ENCODE measurements at regions not wholly inside any gene's neighbourhood (a gene's known extent, or its start where the extent isn't known, plus 50 kb on each side); places are given as distances from the start of the nearest gene placed in this dataset.

DNA sequence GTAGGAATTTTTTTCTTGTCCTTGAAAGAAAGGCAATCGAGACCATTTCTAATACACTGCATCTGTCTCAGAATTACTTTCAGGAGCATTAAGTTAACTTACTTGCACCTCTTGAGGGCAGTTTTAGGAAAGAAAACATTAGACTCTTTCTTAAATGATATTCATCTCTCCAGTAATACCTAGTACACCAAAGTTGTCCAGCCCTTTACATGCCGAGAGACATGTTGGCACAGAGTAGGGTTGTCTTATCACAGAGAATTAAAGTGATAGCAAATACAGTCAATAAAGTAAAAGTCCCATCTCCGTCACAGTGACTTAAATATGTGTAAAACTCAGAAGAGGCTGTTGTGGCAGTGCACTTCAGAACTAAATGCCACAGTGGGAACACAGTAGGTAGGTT is 154.3 kb upstream of the KCNN2 start:
- TF ChIP-seq, protein P1, sequence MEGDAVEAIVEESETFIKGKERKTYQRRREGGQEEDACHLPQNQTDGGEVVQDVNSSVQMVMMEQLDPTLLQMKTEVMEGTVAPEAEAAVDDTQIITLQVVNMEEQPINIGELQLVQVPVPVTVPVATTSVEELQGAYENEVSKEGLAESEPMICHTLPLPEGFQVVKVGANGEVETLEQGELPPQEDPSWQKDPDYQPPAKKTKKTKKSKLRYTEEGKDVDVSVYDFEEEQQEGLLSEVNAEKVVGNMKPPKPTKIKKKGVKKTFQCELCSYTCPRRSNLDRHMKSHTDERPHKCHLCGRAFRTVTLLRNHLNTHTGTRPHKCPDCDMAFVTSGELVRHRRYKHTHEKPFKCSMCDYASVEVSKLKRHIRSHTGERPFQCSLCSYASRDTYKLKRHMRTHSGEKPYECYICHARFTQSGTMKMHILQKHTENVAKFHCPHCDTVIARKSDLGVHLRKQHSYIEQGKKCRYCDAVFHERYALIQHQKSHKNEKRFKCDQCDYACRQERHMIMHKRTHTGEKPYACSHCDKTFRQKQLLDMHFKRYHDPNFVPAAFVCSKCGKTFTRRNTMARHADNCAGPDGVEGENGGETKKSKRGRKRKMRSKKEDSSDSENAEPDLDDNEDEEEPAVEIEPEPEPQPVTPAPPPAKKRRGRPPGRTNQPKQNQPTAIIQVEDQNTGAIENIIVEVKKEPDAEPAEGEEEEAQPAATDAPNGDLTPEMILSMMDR (IDR thresholded peaks at IDR 0.05): no peak
- H3K4me3 ChIP-seq: peak overlapping the region in 1 of 4 donors; percentile 4
- ATAC-seq (peak; percentile 61 to 73 (median 70)), FAIRE-seq (no peak), DNase-seq (no peak)
- intact Hi-C loops (cut with DNase I): no loop called here
- H3K4me1 ChIP-seq: peaks cover 0 to 18% (median 5%) of the 10 kb centered on the region in 3 donors
- no peaks in the 10 kb centered on the region for H3K36me3 ChIP-seq
- peaks cover 0 to 4% (median 0%) of the 10 kb centered on the region in 4 donors for H3K9me3 ChIP-seq
- H3K27ac ChIP-seq: peak overlapping the region in 1 of 4 donors; percentile 63
- no peaks in the 10 kb centered on the region for H3K27me3 ChIP-seq
- WGBS, 2 donors: 31% methylated on average over 3 of the region's 3 CpGs

DNA sequence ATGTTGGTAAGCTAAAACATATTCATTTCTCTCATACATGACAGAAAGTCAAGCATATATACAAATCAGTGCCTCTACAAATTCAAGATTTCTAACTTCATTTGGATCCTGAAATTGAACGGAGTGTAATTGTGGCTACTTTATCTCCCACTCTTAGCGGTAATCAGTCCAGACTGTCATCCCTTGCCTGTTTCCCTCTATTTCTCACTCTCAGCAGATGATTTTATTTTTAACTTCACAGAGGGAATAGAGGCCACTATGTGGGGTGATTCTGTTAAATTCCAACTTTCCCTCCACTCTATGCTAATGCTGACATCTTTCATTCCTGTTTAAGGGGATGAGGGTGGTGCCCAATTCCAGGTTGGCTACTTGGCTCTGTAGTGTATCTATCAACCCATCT is 153.8 kb upstream of the KCNN2 start:
- TF ChIP-seq, protein P1 (IDR thresholded peaks at IDR 0.05): no peak
- Histone ChIP-seq H3K4me1 (peaks cover 0 to 18% (median 5%) of the 10 kb centered on the region in 3 donors), H3K4me3 (no peak overlapping the region), H3K27ac (peak overlapping the region in 1 of 4 donors; percentile 63), H3K27me3 (no peaks in the 10 kb centered on the region), H3K36me3 (no peaks in the 10 kb centered on the region), H3K9me3 (peaks cover 0 to under 1% (median 0%) of the 10 kb centered on the region in 4 donors)
- no peak for ATAC-seq
- 90% methylated on average over 2 of the region's 2 CpGs for WGBS, 2 donors
- no peak for FAIRE-seq
- no peak for DNase-seq
- intact Hi-C loops (cut with DNase I): no loop called here

DNA sequence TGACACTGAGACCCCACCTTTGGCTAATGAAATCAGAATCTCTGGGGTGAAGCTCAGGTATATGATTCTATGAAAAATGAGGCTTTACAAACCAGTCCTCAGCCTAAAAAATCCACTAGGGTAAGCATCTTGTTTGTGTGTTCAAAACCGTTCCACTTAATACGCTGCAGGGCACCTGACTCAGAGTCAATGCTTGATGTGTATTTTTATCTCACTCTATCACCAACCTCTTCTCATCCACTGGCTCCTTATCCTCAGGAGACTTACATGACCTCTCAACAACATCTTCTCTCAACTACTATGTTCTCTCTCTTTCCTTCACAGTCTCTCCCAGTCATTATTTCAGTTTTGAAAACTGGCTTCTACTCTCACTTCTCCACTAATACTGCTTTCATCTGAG is 153.3 kb upstream of the KCNN2 start:
- DNase-seq: no peak
- Histone ChIP-seq H3K27ac (no peak overlapping the region), H3K27me3 (no peaks in the 10 kb centered on the region), H3K9me3 (no peaks in the 10 kb centered on the region), H3K36me3 (no peaks in the 10 kb centered on the region), H3K4me3 (no peak overlapping the region), H3K4me1 (peaks cover 0 to 18% (median 5%) of the 10 kb centered on the region in 3 donors)
- intact Hi-C loops (cut with DNase I): no loop called here
- TF ChIP-seq, protein P1 (IDR thresholded peaks at IDR 0.05): no peak
- no peak for ATAC-seq
- no peak for FAIRE-seq
- WGBS, 2 donors: 93 to 100% methylated on average over 2 of the region's 2 CpGs

DNA sequence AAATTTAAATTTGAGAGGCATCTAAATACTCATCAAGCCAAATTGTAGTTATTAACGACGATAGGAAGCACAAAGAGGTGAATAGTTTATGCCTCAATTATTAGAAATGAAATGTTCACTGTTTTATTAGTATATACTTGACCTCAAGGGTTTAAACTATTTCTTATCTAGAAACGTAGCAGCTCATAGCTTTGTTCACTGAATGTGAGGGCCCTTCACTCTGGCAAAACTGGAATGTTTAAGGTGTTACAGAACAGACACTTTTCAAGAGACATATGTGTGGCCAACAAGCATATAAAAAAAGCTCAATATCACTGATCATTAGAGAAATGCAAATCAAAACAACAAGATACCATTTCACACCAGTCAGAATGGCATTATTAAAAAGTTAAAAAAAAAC is 151.2 kb upstream of the KCNN2 start:
- no peak for ATAC-seq
- intact Hi-C loops (cut with DNase I): no loop called here
- WGBS, 2 donors: 55 to 67% methylated on average over 3 of the region's 3 CpGs

DNA sequence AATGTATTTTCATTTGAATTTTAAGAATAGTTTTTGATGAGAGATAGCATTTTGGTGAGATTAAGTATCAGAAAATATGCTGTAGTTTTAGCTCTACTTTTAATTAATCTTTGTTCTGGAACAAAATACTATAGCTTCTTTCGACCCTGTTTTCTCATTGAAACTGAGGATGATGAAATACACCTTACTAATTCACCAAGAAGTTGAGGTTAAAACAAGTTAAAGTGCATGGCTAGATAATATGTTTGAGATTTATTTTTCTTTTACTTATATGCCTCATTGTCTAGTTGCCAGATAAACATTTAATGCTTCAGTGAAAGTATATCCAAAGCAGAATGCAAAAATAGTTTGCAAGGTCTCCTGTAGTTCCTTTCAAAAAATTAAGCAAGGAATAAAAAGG is 140.1 kb upstream of the KCNN2 start:
- Histone ChIP-seq H3K27me3 (no peaks in the 10 kb centered on the region), H3K4me1 (no peaks in the 10 kb centered on the region), H3K9me3 (no peaks in the 10 kb centered on the region), H3K36me3 (no peaks in the 10 kb centered on the region), H3K4me3 (no peak overlapping the region), H3K27ac (no peak overlapping the region)
- DNase-seq (no peak), ATAC-seq (no peak), FAIRE-seq (no peak)
- 90% methylated on average over 1 of the region's 1 CpG for WGBS, 2 donors
- intact Hi-C loops (cut with DNase I): no loop called here
- TF ChIP-seq, protein P1 (IDR thresholded peaks at IDR 0.05): no peak

More for the DNA sequence above, 151.2 kb upstream of the KCNN2 start:
- Histone ChIP-seq H3K27me3 (no peaks in the 10 kb centered on the region), H3K9me3 (no peaks in the 10 kb centered on the region), H3K36me3 (no peaks in the 10 kb centered on the region), H3K4me1 (peaks cover 0 to 15% (median 5%) of the 10 kb centered on the region in 3 donors), H3K27ac (no peak overlapping the region), H3K4me3 (no peak overlapping the region)
- TF ChIP-seq, protein P1 (IDR thresholded peaks at IDR 0.05): no peak
- FAIRE-seq (no peak), DNase-seq (no peak)
